SK-N-MC (cell line): ENCODE measurements at regions not wholly inside any gene's neighbourhood (a gene's known extent, or its start where the extent isn't known, plus 50 kb on each side); places are given as distances from the start of the nearest gene placed in this dataset.

ENCODE experiments used
- DNase-seq: peaks from one replicate; pipeline ENCODE4 v3.0.0-alpha.2; 2011; ENCODE audit warnings: low read depth, low spot score
- H3K27ac ChIP-seq: fragments of 200-600 bp; sonication (generic); 2 replicates; pipeline ENCODE4 v1.5.1; 2016; ENCODE audit warnings: mixed run types
- H3K36me3 ChIP-seq: fragments of 200-600 bp; sonication (generic); 2 replicates; pipeline ENCODE4 v1.6.1; 2017; ENCODE audit warnings: antibody characterized with exemption, low read length, mixed read lengths; ENCODE audit not compliant: insufficient read depth
- H3K4me3 ChIP-seq: fragments of 200-600 bp; sonication (generic); 2 replicates; pipeline ENCODE4 v1.5.1; 2016
- H3K9ac ChIP-seq: fragments of 200-600 bp; sonication (generic); 2 replicates; pipeline ENCODE4 v1.8.0; 2017; ENCODE audit warnings: mixed run types, mixed read lengths; ENCODE audit not compliant: insufficient read length
- H3K9me3 ChIP-seq: fragments of 200-600 bp; sonication (generic); 2 replicates; pipeline ENCODE4 v1.6.1; 2017; ENCODE audit warnings: low read depth, mild to moderate bottlenecking, antibody characterized with exemption, low read length, moderate library complexity, mixed read lengths
- EZH2 ChIP-seq: fragments of 200-600 bp; sonication (generic); IDR thresholded peaks from one replicate; pipeline ENCODE4 v1.6.1; 2017; ENCODE audit warnings: antibody characterized with exemption
- FOXP2 ChIP-seq: optimal IDR thresholded peaks from 2 replicates; pipeline ENCODE3; 2011; ENCODE audit warnings: mild to moderate bottlenecking, moderate library complexity; ENCODE audit not compliant: insufficient read depth; ENCODE audit errors: extremely low read length, control extremely low read depth
- POLR2AphosphoS5 ChIP-seq: IDR thresholded peaks from 2 replicates; pipeline ENCODE4 v1.6.1; 2012; ENCODE audit warnings: mild to moderate bottlenecking, low read depth, low read length, borderline replicate concordance

GRCh38 chr1:170385750-170386149, 146.2 kb upstream of the GORAB start:
- Histone ChIP-seq H3K36me3 (no peaks in the 10 kb centered on the region), H3K9me3 (no peaks in the 10 kb centered on the region), H3K9ac (no peak overlapping the region), H3K27ac (no peak overlapping the region), H3K4me3 (no peak overlapping the region)
- no peak for DNase-seq
- TF ChIP-seq POLR2AphosphoS5: no peak
- no peak for TF ChIP-seq EZH2
- no peak for TF ChIP-seq FOXP2

- Histone ChIP-seq H3K9me3 (no peaks in the 10 kb centered on the region), H3K27ac (no peak overlapping the region), H3K36me3 (no peaks in the 10 kb centered on the region), H3K4me3 (no peak overlapping the region), H3K9ac (no peak overlapping the region)
- no peak for TF ChIP-seq POLR2AphosphoS5
- no peak for TF ChIP-seq FOXP2
- no peak for TF ChIP-seq EZH2
- DNase-seq: no peak
These were observed 143.5 kb upstream of the GORAB start for GRCh38 chr1:170388489-170388888.

- Histone ChIP-seq H3K9me3 (no peaks in the 10 kb centered on the region), H3K9ac (no peak overlapping the region), H3K27ac (no peak overlapping the region), H3K36me3 (no peaks in the 10 kb centered on the region), H3K4me3 (no peak overlapping the region)
- DNase-seq: no peak
- TF ChIP-seq FOXP2: no peak
- no peak for TF ChIP-seq POLR2AphosphoS5
- TF ChIP-seq EZH2: no peak
These were observed 136.8 kb upstream of the GORAB start for GRCh38 chr1:170395149-170395548.

- Histone ChIP-seq H3K9ac (no peak overlapping the region), H3K4me3 (no peak overlapping the region), H3K27ac (no peak overlapping the region), H3K9me3 (no peaks in the 10 kb centered on the region), H3K36me3 (no peaks in the 10 kb centered on the region)
- no peak for DNase-seq
- no peak for TF ChIP-seq FOXP2
- no peak for TF ChIP-seq POLR2AphosphoS5
- no peak for TF ChIP-seq EZH2
These were observed 134.9 kb upstream of the GORAB start for GRCh38 chr1:170397061-170397460.

GRCh38 chr1:170402476-170403311, 129.3 kb upstream of the GORAB start:
- Histone ChIP-seq H3K36me3 (no peaks in the 10 kb centered on the region), H3K4me3 (no peak overlapping the region), H3K9me3 (no peaks in the 10 kb centered on the region), H3K9ac (no peak overlapping the region), H3K27ac (0 out of 2 replicates have a peak overlapping the region, but pooled peaks have one; percentile 35)
- no peak for TF ChIP-seq FOXP2
- no peak for TF ChIP-seq EZH2
- no peak for DNase-seq

GRCh38 chr1:170407138-170407537, 124.8 kb upstream of the GORAB start:
- TF ChIP-seq FOXP2 (no peak), POLR2AphosphoS5 (no peak), EZH2 (no peak)
- H3K9ac ChIP-seq: no peak overlapping the region
- H3K9me3 ChIP-seq: no peaks in the 10 kb centered on the region
- no peak overlapping the region for H3K4me3 ChIP-seq
- no peaks in the 10 kb centered on the region for H3K36me3 ChIP-seq
- DNase-seq: no peak
- no peak overlapping the region for H3K27ac ChIP-seq

- TF ChIP-seq FOXP2 (no peak), POLR2AphosphoS5 (no peak), EZH2 (no peak)
- Histone ChIP-seq H3K9me3 (no peaks in the 10 kb centered on the region), H3K36me3 (no peaks in the 10 kb centered on the region), H3K4me3 (no peak overlapping the region), H3K9ac (no peak overlapping the region), H3K27ac (no peak overlapping the region)
- DNase-seq: no peak
These were observed 124.4 kb upstream of the GORAB start for GRCh38 chr1:170407581-170407980.

GRCh38 chr1:170410401-170411166, 121.4 kb upstream of the GORAB start:
- Histone ChIP-seq H3K9me3 (no peaks in the 10 kb centered on the region), H3K9ac (no peak overlapping the region), H3K36me3 (no peaks in the 10 kb centered on the region), H3K27ac (peak overlapping the region; percentile 49; the same call in 1 of the 2 replicates), H3K4me3 (peak overlapping the region; percentile 52)
- DNase-seq: no peak
- no peak for TF ChIP-seq EZH2
- no peak for TF ChIP-seq FOXP2
- no peak for TF ChIP-seq POLR2AphosphoS5
